Endothelial cell of umbilical vein (primary cell): ENCODE measurements at regions not wholly inside any gene's neighbourhood (a gene's known extent, or its start where the extent isn't known, plus 50 kb on each side); places are given as distances from the start of the nearest gene placed in this dataset.

Experiments used
- BruUV-seq: library from RNA; stranded (reverse); fragments of 400-500 nt; replicated peaks from 2 replicates; lab custom pipeline; 2021; lab: Mats Ljungman, UMichigan
- CTCF ChIA-PET: fragments of 300-600, 350-600 bp; sonication (Branson Sonifier 250); formaldehyde crosslinking; loops from one replicate; lab custom pipeline; 2021; ENCODE audit warnings: antibody characterized with exemption, inconsistent platforms; lab: Charles Lee
- POLR2A ChIA-PET: fragments of 300-600, 350-600 bp; sonication (Branson Sonifier 250); formaldehyde crosslinking; loops from one replicate; lab custom pipeline; 2021; ENCODE audit warnings: antibody characterized with exemption, inconsistent platforms; lab: Charles Lee
- DNase-seq: peaks from one replicate; pipeline ENCODE4 v3.0.0-alpha.2; 2011; ENCODE audit warnings: low read depth, low spot score
- FAIRE-seq: peaks from 2 replicates; lab custom pipeline; 2011; peaks lifted over from hg19 to GRCh38; lab: Jason Lieb, UNC
- H2AFZ ChIP-seq: 2 replicates; pipeline ENCODE4 v1.6.0; 2012; ENCODE audit warnings: low read depth, low read length, control low read depth, inconsistent platforms
- H3K27ac ChIP-seq: 2 replicates; pipeline ENCODE4 v1.5.1; 2011; ENCODE audit warnings: low read depth, mild to moderate bottlenecking, control low read depth, low read length, moderate library complexity; ENCODE audit not compliant: insufficient read depth
- H3K27me3 ChIP-seq, 2 experiments: 2 replicates each; pipeline versions ENCODE4 v1.6.0 to v1.6.1; 2011; ENCODE audit warnings: low read length in 2 of 2, mixed read lengths in 1 of 2; ENCODE audit not compliant: control insufficient read depth in 2 of 2, insufficient read depth in 2 of 2
- H3K36me3 ChIP-seq, 2 experiments: 2 replicates in 1 of 2; 3 replicates in 1 of 2; pipeline ENCODE4 v1.5.1; 2011; ENCODE audit warnings: low read length in 2 of 2, mild to moderate bottlenecking in 1 of 2, moderate library complexity in 1 of 2; ENCODE audit not compliant: control insufficient read depth in 2 of 2, insufficient read depth in 2 of 2; ENCODE audit errors: extremely low read depth in 1 of 2
- H3K4me1 ChIP-seq: 3 replicates; pipeline ENCODE4 v1.5.1; 2011; ENCODE audit warnings: mild to moderate bottlenecking, low read length; ENCODE audit not compliant: control insufficient read depth, insufficient read depth; ENCODE audit errors: extremely low read depth
- H3K4me2 ChIP-seq: 2 replicates; pipeline ENCODE4 v1.6.1; 2011; ENCODE audit warnings: low read length, control low read depth, mixed read lengths; ENCODE audit not compliant: insufficient read depth
- H3K4me3 ChIP-seq, 3 experiments: fragments of 200-600 bp in 1 of 3; sonication (generic), shearing (Covaris generic) in 1 of 3; replicated peaks in 1 of 3; 2 replicates each; pipeline ENCODE4 v1.5.1; 2011 to 2016; ENCODE audit warnings: control low read depth in 3 of 3, low read length in 3 of 3, mild to moderate bottlenecking in 2 of 3, inconsistent platforms in 1 of 3, low read depth in 1 of 3, moderate library complexity in 1 of 3; ENCODE audit not compliant: insufficient read depth in 1 of 3
- H3K79me2 ChIP-seq: 2 replicates; pipeline ENCODE4 v1.6.0; 2012; ENCODE audit warnings: low read length, inconsistent platforms; ENCODE audit not compliant: control insufficient read depth, insufficient read depth
- H3K9ac ChIP-seq: replicated peaks from 2 replicates; pipeline ENCODE3; 2011; ENCODE audit warnings: low read length, control low read depth; ENCODE audit not compliant: insufficient read depth; ENCODE audit errors: extremely low read depth
- H3K9me1 ChIP-seq: replicated peaks from 3 replicates; pipeline ENCODE4 v1.6.0; 2011; ENCODE audit warnings: mild to moderate bottlenecking, low read length; ENCODE audit not compliant: control insufficient read depth, insufficient read depth; ENCODE audit errors: extremely low read depth
- H3K9me3 ChIP-seq: replicated peaks from 2 replicates; pipeline ENCODE4 v1.5.1; 2012; ENCODE audit warnings: low read length, inconsistent platforms; ENCODE audit not compliant: control insufficient read depth, insufficient read depth
- H4K20me1 ChIP-seq: replicated peaks from 2 replicates; pipeline ENCODE3; 2011; ENCODE audit warnings: mild to moderate bottlenecking, low read length; ENCODE audit not compliant: control insufficient read depth, insufficient read depth; ENCODE audit errors: extremely low read depth
- EZH2 ChIP-seq: IDR thresholded peaks from 2 replicates; pipeline ENCODE4 v1.6.1; 2012; ENCODE audit warnings: borderline replicate concordance, low read depth, mild to moderate bottlenecking, moderate library complexity, low read length, inconsistent platforms; ENCODE audit not compliant: severe bottlenecking
- FOS ChIP-seq: IDR thresholded peaks from 2 replicates; pipeline ENCODE4 v1.6.1; 2011; ENCODE audit warnings: mild to moderate bottlenecking, low read length, moderate library complexity, borderline replicate concordance; ENCODE audit not compliant: insufficient read depth
- GATA2 ChIP-seq: IDR thresholded peaks from 2 replicates; pipeline ENCODE4 v1.7.0; 2011; ENCODE audit warnings: low read depth, mild to moderate bottlenecking, moderate library complexity, mixed read lengths, low read length; ENCODE audit not compliant: insufficient read length, insufficient read depth
- JUN ChIP-seq: IDR thresholded peaks from 2 replicates; pipeline ENCODE4 v1.6.1; 2011; ENCODE audit warnings: borderline replicate concordance, low read depth; ENCODE audit not compliant: insufficient read length, insufficient read depth
- MYC ChIP-seq: IDR thresholded peaks from one replicate; pipeline ENCODE4 v1.6.1; 2011; ENCODE audit warnings: mild to moderate bottlenecking, low read depth, low read length
- POLR2A ChIP-seq: IDR thresholded peaks from 2 replicates; pipeline ENCODE4 v1.6.1; 2012; ENCODE audit warnings: low read depth, mild to moderate bottlenecking, control low read depth, low read length
- POLR2AphosphoS5 ChIP-seq: IDR thresholded peaks from 2 replicates; pipeline ENCODE4 v1.6.1; 2012; ENCODE audit warnings: low read depth, mild to moderate bottlenecking, control low read depth, low read length, moderate library complexity; ENCODE audit not compliant: insufficient read depth
- dilution Hi-C: fragments of 300-500 bp; cut with MboI; formaldehyde crosslinking; loops from one replicate; pipeline ENCODE4 v1.15.0; 2019; ENCODE audit warnings: low sequenced_read_pairs; ENCODE audit not compliant: extremely low pct_ligation_motif_present
- intact Hi-C: fragments of 100-400 bp; cut with micrococcal nuclease; formaldehyde crosslinking; loops from one replicate; pipeline ENCODE4 v1.10.0; 2022
- TF ChIP-seq, protein P1 (sequence below), 2 donors: IDR thresholded peaks; 1 replicate in 1 of 2; 2 replicates in 1 of 2; pipeline ENCODE4 v1.5.1; 2011; ENCODE audit warnings: low read length in 2 of 2, mild to moderate bottlenecking in 2 of 2, moderate library complexity in 2 of 2, control low read depth in 1 of 2, inconsistent platforms in 1 of 2, low read depth in 1 of 2; ENCODE audit not compliant: insufficient read depth in 1 of 2; ENCODE audit errors: extremely low read depth in 1 of 2
- TF ChIP-seq, protein P2 (sequence below): IDR thresholded peaks from 2 replicates; pipeline ENCODE4 v1.6.1; 2011; ENCODE audit not compliant: insufficient read depth, insufficient read length

DNA sequence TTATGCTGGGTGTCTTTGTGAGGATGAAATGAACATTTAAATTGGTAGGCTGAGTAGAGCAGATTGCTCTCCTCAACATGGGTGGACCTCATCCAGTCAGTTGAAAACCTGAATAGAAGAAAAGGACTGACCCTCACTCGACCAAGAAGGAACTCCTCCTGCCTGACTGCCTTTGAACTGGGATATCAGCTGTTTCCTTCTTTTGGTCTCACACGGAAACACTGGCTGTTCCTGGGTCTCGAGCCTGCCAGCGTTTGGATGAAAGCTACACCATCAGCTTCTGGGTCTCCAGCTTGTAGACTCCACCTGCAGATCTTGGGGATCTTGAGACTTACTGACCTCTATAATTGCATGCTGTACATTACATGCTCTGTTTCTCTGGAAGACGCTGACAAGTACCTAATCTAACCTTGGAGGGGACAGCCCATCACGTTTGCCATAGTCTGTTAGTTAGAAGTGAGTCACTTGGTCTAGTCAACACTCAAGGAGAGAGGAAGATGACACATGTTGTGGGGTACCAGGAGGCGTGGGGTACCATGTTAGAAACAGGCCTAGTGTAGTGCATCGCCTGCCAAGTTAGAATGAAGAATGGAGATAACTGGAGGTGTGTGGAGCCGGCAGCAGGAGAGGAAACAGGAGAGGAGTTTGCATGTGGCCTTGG, 267.0 kb downstream of the MREG start:
- Histone ChIP-seq H3K4me2 (no peak overlapping the region), H3K4me3 (no peak overlapping the region), H4K20me1 (no peaks in the 10 kb centered on the region), H3K36me3 (peaks cover 10 to 33% of the 10 kb centered on the region in 2 experiments), H3K9me3 (no peaks in the 10 kb centered on the region), H3K9me1 (no peaks in the 10 kb centered on the region), H3K9ac (no peak overlapping the region), H3K4me1 (peaks cover 1% of the 10 kb centered on the region), H3K27ac (no peak overlapping the region), H3K27me3 (no peaks in the 10 kb centered on the region), H2AFZ (no peak overlapping the region), H3K79me2 (no peaks in the 10 kb centered on the region)
- ChIA-PET POLR2A (no interaction called here), CTCF (interaction anchor here (0.9 to 1.0 kb wide), 3 partner anchors 10 to 19 kb away, joined by 3 read pairs; no protein-coding TSS in a partner anchor)
- no peak for TF ChIP-seq POLR2AphosphoS5
- TF ChIP-seq MYC, result no peak
- TF ChIP-seq, protein P1, sequence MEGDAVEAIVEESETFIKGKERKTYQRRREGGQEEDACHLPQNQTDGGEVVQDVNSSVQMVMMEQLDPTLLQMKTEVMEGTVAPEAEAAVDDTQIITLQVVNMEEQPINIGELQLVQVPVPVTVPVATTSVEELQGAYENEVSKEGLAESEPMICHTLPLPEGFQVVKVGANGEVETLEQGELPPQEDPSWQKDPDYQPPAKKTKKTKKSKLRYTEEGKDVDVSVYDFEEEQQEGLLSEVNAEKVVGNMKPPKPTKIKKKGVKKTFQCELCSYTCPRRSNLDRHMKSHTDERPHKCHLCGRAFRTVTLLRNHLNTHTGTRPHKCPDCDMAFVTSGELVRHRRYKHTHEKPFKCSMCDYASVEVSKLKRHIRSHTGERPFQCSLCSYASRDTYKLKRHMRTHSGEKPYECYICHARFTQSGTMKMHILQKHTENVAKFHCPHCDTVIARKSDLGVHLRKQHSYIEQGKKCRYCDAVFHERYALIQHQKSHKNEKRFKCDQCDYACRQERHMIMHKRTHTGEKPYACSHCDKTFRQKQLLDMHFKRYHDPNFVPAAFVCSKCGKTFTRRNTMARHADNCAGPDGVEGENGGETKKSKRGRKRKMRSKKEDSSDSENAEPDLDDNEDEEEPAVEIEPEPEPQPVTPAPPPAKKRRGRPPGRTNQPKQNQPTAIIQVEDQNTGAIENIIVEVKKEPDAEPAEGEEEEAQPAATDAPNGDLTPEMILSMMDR (IDR thresholded peaks at IDR 0.05; ENCODE audit: extremely low read depth in 1 of 2, insufficient read depth in 1 of 2, low read depth in 1 of 2, low read length in 2 of 2), result no peak
- no peak for TF ChIP-seq POLR2A
- TF ChIP-seq GATA2, result no peak
- TF ChIP-seq, protein P2, sequence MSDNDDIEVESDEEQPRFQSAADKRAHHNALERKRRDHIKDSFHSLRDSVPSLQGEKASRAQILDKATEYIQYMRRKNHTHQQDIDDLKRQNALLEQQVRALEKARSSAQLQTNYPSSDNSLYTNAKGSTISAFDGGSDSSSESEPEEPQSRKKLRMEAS, result no peak
- TF ChIP-seq JUN, result no peak
- TF ChIP-seq EZH2, result no peak
- no peak for TF ChIP-seq FOS
- no TSS peak for BruUV-seq
- dilution Hi-C loops, result no loop called here
- FAIRE-seq (no peak), DNase-seq (no peak)
- intact Hi-C loops, result no loop called here
